Hepatocyte (in vitro differentiated cells): ENCODE measurements at regions not wholly inside any gene's neighbourhood (a gene's known extent, or its start where the extent isn't known, plus 50 kb on each side); places are given as distances from the start of the nearest gene placed in this dataset.
"Not testable (repeated sequence)": the region's sequence is repeated elsewhere in the genome, so short reads cannot be mapped to it uniquely, and the experiment has no call there.

Source experiments
- EZH2 ChIP-seq: fragments of 200-600 bp; sonication (generic); IDR thresholded peaks from 2 replicates; pipeline ENCODE4 v1.6.1; 2016; ENCODE audit warnings: antibody characterized with exemption, mild to moderate bottlenecking, borderline replicate concordance
- EZH2phosphoT487 ChIP-seq: fragments of 200-600 bp; sonication (generic); IDR thresholded peaks from one replicate; pipeline ENCODE4 v1.6.1; 2018; ENCODE audit warnings: antibody characterized with exemption, mild to moderate bottlenecking, low read depth, moderate library complexity; ENCODE audit not compliant: unreplicated experiment, severe bottlenecking
- TF ChIP-seq, protein P1 (sequence below): fragments of 200-600 bp; sonication (generic); IDR thresholded peaks from 2 replicates; pipeline ENCODE4 v1.5.1; 2016; ENCODE audit warnings: antibody characterized with exemption, mild to moderate bottlenecking; ENCODE audit not compliant: poor library complexity

DNA sequence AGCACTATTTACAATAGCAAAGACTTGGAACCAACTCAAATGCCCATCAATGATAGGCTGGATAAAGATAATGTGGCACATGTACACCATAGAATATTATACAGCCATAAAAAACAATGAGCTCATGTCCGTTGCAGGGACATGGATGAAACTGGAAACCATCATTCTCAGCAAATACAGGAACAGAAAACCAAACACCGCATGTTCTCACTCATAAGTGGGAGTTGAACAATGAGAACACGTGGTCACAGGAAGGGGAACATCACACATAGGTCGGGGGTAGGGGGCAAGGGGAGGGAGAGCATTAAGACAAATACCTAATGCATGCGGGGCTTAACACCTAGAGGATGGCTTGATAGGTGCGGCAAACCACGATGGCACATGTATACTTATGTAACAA is 56.0 kb upstream of the XPO1 start:
- TF ChIP-seq, protein P1, sequence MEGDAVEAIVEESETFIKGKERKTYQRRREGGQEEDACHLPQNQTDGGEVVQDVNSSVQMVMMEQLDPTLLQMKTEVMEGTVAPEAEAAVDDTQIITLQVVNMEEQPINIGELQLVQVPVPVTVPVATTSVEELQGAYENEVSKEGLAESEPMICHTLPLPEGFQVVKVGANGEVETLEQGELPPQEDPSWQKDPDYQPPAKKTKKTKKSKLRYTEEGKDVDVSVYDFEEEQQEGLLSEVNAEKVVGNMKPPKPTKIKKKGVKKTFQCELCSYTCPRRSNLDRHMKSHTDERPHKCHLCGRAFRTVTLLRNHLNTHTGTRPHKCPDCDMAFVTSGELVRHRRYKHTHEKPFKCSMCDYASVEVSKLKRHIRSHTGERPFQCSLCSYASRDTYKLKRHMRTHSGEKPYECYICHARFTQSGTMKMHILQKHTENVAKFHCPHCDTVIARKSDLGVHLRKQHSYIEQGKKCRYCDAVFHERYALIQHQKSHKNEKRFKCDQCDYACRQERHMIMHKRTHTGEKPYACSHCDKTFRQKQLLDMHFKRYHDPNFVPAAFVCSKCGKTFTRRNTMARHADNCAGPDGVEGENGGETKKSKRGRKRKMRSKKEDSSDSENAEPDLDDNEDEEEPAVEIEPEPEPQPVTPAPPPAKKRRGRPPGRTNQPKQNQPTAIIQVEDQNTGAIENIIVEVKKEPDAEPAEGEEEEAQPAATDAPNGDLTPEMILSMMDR, result not testable (repeated sequence)
- not testable (repeated sequence) for TF ChIP-seq EZH2phosphoT487, EZH2
